GM18499 (cell line): ENCODE measurements at regions not wholly inside any gene's neighbourhood (a gene's known extent, or its start where the extent isn't known, plus 50 kb on each side); places are given as distances from the start of the nearest gene placed in this dataset.
A peak's percentile ranks its signal among the peaks of the same experiment; 100 is the strongest.

Experiments
- ATAC-seq: cut with Tn5 transposase; IDR thresholded peaks from one replicate; pipeline ENCODE4 v1.9.1; 2021; ENCODE audit warnings: moderate number of reproducible peaks; ENCODE audit not compliant: insufficient read depth, unreplicated experiment

DNA sequence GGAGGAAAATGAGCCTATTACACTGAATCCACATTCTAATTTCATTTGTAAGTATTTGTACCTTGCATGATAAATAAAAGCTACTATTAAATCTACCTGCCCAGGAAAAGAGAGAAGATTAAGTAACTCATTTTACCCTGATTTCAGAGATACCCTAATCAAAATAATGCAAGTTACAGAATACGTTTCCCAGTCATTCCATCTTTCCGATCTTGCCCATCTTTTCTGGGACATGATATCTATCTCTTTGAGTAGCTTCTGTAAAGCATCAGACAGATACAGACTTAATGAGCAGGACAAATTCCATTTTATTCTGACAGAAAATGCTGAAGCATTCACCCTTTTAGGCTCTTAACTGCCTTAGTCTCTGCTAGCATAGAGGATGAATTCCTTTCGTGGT lies 56.6 kb downstream of the SPRY2 start:
- no peak for ATAC-seq

DNA sequence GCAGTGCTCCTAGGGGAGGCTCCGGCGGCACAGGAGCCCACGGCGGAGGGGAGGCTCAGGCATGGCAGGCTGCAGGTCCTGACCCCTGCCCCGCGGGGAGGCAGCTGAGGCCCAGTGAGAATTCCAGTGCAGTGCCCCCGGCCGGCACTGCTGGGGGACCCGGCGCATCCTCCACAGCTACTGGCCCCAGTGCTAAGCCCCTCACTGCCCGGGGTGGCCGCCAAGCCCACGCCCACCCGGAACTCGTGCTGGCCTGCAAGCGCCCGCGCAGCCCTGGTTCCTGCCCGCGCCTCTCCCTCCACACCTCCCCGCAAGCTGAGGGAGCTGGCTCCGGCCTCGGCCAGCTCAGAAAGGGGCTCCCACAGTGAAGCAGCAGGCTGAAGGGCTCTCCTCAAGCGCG lies 62.2 kb downstream of the SPRY2 start:
- ATAC-seq: no peak

DNA sequence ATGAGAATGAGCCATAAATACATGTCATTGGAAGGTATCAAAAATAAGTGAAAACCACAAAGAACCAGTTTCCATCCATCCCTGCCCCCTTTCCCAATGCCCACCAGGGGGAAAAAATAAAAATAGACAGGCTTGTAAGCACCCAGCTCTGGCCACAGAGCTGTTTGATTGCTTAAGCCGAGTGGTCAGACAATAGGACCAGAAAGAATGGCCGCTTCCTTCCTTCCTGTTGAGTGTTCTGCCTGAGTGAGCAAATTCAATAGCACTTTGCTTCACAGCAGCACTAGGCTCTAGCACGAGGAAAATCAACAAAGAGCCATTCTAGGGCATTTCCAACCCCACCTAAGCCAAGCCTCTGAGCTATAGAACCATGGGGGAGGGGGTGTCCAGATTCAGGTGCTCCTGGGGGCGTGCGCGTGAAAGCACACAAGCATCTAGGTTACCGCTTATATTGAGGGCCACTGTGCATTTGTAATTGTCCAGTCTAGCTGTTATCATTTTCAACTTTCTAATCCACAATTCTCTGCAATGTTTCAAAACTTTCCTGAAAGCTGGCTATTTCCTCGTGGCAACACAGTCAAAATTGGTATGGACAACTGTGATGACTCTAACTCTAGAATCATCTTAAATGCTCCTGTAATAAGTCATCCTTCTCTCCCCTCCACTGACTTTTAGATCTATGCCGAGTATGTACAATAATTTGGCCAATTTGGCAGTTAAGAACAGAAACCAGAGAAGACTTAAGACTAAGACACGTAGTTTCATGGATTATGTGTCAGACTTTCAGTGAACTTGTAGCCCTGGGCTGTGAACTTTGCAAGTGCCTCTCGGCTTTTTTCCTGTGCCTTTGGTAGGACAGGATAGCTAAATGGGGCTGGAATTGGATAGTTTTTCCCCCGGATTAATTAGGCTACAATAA lies 64.3 kb downstream of the SPRY2 start:
- ATAC-seq: no peak

DNA sequence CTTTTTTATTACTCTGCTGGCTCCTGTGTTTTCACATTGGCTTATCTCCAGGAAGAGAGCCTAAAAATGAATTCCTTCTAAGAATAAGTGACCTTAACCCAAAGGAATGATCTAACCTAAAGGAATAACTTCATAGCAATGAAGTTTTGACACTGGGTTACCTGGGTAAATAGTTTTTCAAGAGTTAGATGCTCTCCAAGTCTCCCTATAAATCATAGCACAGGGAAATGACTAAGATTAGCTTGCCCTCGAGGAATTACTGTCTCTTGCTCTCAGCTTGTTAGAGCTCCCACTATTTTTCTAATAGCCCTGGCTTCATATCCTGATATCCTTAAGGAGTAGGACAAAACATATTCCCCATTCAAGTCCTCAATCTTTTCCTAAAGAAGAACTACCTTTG lies 66.3 kb downstream of the SPRY2 start:
- ATAC-seq: no peak

- ATAC-seq: no peak
Observed at GRCh38 chr13:80273718-80274117, 67.2 kb downstream of the SPRY2 start.

DNA sequence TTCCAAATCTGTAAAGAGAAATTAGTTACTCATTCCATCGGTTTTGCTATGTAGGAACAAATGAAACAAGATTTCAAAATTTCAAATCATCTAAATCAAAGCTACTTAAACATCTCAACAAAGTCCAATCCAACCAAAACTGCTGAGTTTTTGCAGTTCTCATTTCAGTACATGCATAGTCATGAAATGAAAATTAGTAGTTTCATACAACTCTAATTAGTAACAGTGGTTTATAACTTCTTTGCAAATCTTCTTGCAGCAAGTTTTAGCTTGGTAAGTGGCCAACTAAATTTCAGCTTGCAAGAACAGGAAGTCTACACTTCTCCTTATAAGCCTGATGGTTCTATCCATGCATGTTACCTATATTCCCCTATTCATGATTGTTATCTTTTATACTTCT lies 75.6 kb downstream of the SPRY2 start:
- no peak for ATAC-seq

- ATAC-seq: no peak
Observed at GRCh38 chr13:80263745-80264513, 77.0 kb downstream of the SPRY2 start.

DNA sequence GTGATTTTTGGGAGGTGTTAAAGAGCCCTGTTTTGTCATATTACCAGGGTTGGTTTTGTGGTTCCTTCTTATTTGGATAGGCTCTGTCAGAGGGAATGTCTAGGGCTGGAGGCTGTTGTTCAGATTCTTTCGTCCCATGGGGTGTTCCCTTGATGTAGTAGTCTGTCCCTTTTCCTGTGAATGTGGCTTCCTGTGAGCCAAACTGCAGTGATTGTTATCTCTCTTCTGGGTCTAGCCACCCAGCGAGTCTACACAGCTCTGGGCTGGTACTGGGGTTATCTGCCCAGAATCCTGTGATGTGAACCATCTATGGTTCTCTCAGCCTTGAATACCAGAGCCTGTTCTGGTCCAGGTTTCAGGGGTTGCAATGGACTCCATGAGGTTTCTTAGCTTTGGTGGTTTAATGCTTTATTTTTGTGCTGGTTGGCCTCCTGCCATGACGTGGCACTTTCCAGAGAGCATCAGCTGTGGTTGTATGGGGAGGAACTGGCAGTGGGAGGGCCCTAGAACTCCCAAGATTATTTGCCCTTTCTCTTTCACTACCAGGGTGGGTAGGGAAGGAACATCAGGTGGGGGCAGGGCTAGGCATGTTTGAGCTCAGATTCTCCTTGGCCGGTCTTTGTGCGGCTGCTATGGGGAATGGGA lies 78.8 kb downstream of the SPRY2 start:
- no peak for ATAC-seq

DNA sequence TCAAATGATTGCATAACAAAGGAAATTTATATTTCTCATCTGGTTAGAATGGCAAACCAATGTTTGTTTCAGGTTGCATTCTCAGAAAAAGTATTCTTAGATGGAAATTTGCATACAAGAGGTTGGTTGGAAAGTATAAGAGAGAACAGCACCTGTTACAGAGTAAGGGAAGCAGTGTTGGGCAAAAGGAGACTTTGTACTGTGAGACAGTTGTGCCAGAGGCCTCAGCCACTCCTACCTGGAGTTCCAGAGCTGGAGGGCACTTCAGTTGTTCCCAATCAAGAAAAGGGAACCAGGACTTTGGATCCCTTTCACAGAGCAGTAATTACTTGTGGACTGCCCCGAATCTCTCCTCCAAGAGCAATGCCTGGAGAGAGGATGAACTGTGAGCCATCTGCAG lies 81.8 kb downstream of the SPRY2 start:
- peak; percentile 53 for ATAC-seq

DNA sequence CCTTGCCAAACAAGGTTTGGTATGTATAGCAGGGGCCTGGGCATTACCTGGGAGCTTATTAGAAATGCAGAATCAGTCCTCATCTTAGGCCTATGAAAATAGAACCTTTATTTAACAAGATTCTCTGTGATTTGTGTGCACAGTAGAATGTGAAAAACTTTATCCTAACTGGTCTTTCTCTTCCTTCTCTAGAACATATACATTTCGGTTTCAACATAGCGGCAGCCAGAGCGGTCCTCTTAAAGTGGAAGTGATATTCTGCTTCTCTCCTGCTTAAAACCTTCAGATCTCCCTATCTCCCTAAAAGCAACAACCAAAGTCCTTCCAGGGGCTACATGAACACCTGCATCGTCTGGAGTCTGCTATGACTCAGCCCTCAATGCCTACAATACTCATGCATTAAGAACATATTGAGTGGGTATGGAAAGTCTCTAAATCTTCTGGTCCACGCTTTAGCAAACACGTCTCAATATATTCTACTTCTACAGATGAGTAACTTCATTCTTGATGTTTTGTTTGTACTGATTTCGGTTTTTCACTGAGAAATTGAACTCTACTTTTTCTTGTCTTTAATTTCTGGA lies 84.5 kb downstream of the SPRY2 start:
- ATAC-seq: peak; percentile 47

DNA sequence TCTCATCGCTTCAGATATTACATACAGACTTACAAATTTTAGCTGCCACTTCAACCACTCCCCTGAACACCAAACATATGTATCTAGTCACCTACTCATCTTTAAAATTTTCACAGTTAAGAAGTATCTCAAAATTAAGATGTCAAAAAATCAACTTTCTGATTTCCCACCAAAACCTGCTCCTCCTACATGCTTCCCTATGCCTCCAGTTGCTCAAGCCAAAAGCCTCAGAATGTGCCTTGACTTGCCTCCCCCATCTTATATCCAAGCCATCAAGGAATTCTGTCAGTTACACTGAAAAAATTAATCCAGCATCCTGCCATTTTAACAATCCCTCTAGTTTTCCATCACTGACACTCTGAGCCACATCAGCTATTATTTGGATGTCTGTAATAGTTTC lies 85.0 kb downstream of the SPRY2 start:
- no peak for ATAC-seq

GRCh38 chr13:80251403-80251802 lies 89.5 kb downstream of the SPRY2 start:
- ATAC-seq: no peak

GRCh38 chr13:80250213-80250810 lies 90.6 kb downstream of the SPRY2 start:
- ATAC-seq: no peak

GRCh38 chr13:80249516-80250212 lies 91.3 kb downstream of the SPRY2 start:
- no peak for ATAC-seq

- no peak for ATAC-seq
Observed at GRCh38 chr13:80245162-80245733, 95.7 kb downstream of the SPRY2 start.

- no peak for ATAC-seq
Observed at GRCh38 chr13:80244574-80244973, 96.4 kb downstream of the SPRY2 start.

DNA sequence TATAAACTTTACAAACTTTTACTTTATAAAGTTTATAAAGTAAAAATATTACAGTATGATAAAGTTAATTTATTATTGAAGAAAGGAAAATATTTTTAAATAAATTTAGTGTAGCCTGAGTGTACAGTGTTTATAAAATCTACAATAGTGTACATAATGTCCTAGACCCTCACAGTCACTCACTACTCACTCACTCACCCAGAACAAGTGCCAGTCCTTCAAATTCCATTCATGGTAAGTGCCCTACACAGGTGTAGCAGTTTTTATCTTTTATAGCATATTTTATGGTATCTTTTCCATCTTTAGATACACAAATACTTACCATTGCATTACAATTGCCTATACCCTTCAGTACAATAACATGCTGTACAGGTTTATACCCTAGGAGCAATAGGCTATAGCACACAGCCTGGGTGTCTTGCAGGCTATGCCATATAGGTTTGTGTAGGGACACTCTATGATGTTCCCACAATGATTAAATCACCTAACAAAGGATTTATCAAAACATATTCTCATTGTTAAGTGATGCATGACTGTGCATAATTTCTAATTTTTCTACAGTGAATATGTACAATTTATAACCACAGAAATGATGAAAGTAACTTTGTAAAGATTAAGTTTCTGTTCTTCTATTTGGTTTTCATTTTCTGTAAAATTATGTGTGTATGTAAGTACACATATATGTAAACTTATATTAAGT lies 98.0 kb downstream of the SPRY2 start:
- no peak for ATAC-seq

DNA sequence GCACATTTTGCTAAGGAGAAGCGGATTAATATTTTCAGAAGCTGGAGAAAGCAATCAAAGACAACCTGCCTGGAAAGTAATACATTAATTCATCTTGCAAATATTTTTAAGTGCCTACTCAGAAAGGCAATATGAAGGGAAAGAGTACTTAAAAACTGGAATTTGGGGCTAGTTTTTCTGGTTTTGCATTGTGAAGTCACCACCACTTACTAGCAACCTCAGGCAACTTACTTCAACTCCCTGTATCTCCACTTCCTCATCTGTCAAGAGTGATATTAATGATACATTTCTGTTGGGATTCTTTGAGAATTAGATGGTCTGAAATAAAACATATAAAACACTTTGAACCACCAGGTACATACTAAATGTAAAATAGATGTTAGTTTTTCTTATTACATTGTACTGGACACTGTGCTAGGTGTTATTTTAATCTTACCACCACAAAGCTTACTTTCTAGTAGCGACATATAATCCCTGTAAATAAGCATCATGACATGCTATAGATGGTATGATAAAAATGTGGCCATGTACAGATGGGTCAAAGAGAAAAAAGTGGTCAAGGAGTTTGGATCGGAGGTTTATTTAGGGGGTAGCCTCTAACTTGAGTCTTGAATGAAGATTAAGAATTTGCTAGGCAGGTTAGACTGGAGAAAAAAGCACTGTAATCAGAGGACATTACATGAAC lies 101.2 kb downstream of the SPRY2 start:
- ATAC-seq: no peak
